Loucy (cell line): ENCODE measurements at regions not wholly inside any gene's neighbourhood (a gene's known extent, or its start where the extent isn't known, plus 50 kb on each side); places are given as distances from the start of the nearest gene placed in this dataset.

Source experiments
- EZH2phosphoT487 ChIP-seq: fragments of 200-600 bp; IDR thresholded peaks from 2 replicates; pipeline ENCODE4 v1.6.1; 2018; ENCODE audit warnings: antibody characterized with exemption, mild to moderate bottlenecking, moderate library complexity, borderline replicate concordance
- TF ChIP-seq, protein P1 (sequence below): fragments of 200-600 bp; sonication (generic); conservative IDR thresholded peaks from 2 replicates; pipeline ENCODE4 v1.5.1; 2014; ENCODE audit warnings: mild to moderate bottlenecking, antibody characterized with exemption, low read length

DNA sequence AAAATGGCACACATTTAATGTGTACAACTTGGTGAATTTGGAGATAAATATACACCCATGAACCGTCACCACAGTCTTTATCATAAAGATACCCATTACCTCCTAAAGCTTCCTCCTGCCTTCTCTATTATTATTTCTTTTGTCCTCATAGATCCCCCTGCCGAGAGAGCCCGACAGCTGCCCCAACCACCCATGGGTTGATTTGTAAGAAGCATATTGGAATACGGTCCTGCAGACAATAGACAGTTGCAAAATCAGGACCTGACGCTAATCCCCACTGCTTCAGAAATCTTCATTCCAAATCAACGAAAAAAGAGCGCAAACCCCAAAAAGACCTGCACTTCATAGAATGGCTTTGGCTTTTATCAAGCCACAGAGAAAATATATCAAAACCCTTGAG is 697.5 kb downstream of the SEMA5A start:
- TF ChIP-seq, protein P1, sequence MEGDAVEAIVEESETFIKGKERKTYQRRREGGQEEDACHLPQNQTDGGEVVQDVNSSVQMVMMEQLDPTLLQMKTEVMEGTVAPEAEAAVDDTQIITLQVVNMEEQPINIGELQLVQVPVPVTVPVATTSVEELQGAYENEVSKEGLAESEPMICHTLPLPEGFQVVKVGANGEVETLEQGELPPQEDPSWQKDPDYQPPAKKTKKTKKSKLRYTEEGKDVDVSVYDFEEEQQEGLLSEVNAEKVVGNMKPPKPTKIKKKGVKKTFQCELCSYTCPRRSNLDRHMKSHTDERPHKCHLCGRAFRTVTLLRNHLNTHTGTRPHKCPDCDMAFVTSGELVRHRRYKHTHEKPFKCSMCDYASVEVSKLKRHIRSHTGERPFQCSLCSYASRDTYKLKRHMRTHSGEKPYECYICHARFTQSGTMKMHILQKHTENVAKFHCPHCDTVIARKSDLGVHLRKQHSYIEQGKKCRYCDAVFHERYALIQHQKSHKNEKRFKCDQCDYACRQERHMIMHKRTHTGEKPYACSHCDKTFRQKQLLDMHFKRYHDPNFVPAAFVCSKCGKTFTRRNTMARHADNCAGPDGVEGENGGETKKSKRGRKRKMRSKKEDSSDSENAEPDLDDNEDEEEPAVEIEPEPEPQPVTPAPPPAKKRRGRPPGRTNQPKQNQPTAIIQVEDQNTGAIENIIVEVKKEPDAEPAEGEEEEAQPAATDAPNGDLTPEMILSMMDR: no peak
- no peak for TF ChIP-seq EZH2phosphoT487
